HG03064 (cell line): ENCODE measurements at regions not wholly inside any gene's neighbourhood (a gene's known extent, or its start where the extent isn't known, plus 50 kb on each side); places are given as distances from the start of the nearest gene placed in this dataset.
"Not testable (repeated sequence)": the region's sequence is repeated elsewhere in the genome, so short reads cannot be mapped to it uniquely, and the experiment has no call there.

Experiments used
- ATAC-seq: cut with Tn5 transposase; IDR thresholded peaks from one replicate; pipeline ENCODE4 v1.9.1; 2021; ENCODE audit warnings: low read depth; ENCODE audit not compliant: unreplicated experiment

DNA sequence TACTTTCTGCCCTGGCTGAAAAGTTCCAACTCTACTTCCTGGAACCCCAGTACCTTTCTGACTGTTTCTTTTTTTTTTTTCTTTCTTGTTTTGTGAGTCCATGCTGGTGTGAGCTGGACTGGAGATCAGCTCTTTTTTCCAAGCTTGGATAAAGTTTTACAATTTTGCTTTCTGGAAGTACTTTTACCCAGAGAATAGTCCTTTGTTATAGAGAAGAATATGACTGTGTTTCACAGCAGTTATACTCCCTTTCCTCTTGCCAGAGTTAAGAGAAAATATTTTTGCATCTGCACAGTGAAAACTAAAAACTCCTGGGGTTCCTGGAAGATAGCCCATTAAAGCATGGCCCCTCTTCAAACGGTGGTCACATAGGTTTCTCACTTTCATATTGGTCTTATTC lies 1100.6 kb downstream of the OTOL1 start:
- no peak for ATAC-seq

DNA sequence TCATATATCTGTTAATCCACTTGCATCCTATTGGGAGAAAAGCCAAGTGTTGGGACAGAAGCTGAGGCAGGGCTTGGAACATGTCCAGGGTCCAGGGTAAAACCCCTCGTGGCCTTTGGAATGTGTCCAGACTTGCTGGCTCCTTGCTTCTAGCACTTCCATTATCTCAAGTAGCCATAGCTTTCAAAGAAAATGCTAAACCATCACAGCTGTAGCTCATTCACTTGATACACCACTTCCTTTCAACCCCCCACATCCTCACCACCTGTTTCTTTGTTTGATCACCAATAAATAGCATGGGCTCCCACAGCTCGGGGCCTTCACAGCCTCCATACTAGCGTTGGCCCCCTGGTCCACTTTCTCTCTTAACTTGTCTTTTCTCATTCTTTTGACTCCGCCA lies 1101.9 kb downstream of the OTOL1 start:
- ATAC-seq: not testable (repeated sequence)

DNA sequence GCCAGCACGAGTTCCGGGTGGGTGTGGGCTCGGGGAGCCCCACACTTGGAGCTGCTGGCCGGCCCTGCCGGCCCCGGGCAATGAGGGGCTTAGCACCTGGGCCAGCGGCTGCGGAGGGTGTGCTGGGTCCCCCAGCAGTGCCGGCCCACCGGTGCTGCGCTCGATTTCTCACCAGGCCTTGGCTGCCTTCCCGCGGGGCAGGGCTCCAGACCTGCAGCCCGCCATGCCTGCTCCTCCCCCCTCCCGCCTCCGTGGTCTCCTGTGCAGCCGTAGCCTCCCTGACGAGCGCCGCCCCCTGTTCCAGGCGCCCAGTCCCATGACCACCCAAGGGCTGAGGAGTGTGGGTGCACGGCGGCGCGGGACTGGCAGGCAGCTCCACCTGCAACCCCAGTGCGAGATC lies 1103.1 kb downstream of the OTOL1 start:
- not testable (repeated sequence) for ATAC-seq

DNA sequence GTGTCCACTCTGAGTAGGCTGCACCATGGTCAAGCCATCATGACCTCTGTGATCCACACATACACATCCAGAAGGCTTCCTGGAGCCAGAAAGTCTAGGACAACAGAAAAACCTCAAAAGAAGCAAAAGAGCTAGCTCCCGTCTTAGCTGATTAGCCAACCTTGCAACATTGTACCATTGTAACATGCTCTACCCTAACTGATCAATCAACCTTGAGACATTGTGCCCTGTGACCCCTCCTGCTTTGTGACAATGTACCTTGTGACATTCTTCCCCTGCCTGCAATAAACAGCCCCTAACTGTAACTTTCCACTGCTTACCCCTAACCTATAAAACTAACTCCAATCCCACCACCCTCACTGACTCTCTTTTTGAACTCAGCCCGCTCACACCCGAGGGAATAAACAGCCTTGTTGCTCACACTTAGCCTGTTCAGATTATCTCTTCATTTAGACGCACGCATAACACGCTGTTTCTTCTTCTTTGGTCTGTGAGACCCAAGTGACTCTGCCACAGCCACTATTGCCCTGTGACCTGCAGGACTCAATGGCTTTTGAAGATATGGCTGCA lies 1104.6 kb downstream of the OTOL1 start:
- ATAC-seq: no peak

DNA sequence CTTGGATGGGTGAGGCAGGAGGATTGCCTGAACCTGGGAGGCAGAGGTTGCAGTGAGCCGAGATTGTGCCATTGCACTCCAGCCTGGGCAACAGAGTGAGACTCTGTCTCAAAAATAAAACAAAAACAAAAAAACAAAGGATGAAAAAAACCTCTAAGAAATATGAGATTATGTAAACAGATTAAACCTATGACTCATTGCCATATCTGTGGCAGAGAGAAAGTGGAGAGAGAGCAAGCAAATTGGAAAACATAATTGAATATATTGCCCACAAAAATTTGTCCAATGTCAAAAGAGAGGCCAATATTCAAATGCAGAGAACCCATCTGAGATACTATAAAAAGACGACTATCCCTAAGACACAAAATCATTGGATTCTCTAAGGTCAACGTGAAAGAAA lies 1106.0 kb downstream of the OTOL1 start:
- ATAC-seq: no peak

DNA sequence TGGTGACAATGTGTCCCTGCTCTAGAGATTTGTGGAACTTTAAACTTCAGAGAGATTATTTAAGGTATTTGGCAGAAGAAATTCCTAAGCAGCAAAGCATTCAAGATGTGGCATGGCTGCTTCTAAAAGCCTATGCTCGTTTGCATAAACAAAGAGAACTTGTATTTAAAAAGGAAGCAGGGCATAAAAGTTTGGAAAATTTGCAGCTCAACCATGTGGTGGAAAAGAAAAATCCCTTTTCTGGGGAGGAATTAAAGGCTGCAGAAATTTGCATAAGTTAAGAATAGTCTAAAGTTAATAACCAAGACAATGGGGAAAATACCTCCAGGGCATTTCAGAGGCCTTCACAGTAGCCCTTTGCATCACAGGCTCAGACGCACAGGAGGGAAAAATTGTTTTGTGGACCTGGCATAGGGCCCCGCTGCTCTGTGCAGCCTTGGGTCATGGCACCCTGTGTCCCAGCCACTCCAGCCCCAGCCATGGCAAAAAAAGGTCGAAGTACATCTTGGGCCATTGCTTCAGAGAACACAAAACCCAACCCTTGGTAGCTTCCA lies 1109.1 kb downstream of the OTOL1 start:
- ATAC-seq: no peak

DNA sequence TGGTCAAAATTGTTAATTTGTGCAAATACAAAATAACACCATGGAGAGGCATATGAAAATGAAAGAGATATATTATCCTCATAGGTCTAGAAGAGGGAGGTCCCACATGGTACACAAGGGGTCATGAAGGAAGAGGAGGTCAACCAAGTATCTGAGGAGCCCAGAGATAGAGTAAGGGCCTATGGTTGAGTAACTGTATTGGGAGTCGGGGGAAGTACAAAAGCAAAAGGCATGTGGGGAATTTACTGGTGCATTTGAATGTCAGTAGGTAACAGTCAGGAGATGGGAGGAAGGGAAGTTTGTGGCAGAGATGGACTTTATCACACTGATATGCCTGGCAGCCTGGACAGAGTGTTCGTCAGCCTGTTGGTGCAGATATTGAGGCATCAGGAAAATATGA lies 1113.7 kb downstream of the OTOL1 start:
- ATAC-seq: no peak

DNA sequence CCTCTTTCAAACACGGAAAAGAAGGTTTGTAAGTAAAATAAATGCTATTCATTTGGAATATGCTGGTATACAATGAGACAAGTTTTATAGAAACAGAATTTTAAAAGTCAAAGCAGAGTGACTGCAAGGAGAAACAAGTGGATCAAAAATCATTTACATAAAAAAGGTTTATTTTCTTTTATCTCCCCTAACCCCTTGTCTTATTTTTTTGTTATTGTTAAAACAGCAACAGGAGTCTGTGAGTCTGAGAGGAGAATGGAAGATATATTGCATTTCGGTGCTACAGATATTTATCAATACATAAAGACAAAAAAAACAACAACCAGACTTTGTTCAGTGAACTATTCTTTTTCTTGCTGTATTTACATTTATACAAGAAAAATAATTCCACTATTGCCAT lies 1116.4 kb downstream of the OTOL1 start:
- no peak for ATAC-seq

DNA sequence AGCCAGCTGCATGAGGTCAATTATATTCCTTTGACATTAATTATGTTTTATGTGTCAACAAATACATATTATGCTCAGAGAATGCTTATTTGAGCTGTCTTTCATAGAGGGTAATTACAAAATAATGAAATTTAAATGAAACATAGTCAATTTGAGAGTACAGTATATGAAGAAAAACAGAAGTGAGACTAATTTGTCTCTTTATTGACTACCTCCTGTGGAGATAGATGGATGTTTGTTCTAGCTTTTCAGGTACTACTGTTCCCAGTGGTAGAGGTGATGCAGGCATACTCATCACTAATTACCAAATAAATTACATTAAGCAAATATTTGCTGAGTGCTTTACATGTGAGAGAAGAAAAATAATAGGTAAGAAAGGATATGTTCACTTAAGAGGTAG lies 1129.6 kb downstream of the OTOL1 start:
- no peak for ATAC-seq

DNA sequence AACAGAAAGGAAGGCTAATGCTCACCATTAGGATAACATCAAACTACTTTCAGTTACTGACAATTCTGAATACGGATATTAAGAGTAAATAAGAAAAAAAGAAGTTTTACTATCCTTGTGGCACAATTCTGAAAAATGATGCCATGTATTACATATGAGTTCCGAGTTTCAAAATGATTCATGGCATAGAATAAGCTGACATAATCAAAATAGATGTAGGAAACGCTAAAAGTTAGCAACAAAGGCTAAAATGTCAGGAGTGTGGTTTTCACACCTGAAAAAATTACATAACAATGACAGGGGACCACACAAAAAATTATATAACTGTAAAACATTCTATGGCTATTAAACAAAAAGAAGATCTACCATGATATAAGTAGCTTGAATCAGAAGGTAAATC lies 1131.9 kb downstream of the OTOL1 start:
- no peak for ATAC-seq

DNA sequence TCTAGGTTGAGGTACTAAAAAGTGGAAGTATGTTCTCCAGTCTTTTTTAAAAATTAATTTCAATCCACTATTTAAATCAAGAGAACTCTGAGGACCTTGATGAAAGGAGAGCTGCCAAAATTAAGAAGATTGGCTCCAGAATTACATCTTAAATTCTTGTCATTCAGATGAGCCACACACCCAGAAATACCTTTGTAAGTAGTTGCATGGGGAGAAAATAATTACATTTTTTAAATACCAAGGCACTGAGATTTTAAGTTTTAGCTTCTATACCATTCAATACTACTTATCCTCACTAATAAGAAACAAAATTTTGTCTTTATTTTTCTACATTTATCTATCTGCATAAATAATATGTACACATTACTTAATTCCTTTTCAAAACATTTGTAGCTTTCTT lies 1132.8 kb downstream of the OTOL1 start:
- no peak for ATAC-seq

DNA sequence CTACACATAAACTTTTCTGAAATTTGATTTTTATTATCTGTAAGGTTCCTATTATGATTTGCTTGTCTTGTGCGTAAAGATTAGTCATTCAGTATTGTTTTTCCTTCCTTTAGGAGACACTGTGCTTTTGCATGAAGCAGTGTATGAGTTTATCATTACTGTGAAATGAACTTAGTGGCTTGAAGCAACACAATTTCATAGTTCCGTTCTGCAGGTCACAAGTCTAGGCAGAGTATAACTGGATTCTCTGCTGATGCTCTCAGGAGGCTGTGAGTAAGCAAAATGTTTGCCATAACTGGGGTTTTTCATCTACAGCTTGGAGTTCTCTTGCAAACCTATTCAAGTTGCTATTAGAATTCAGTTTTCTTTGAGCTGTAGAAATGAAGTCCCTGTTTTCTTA lies 1136.1 kb downstream of the OTOL1 start:
- ATAC-seq: no peak

DNA sequence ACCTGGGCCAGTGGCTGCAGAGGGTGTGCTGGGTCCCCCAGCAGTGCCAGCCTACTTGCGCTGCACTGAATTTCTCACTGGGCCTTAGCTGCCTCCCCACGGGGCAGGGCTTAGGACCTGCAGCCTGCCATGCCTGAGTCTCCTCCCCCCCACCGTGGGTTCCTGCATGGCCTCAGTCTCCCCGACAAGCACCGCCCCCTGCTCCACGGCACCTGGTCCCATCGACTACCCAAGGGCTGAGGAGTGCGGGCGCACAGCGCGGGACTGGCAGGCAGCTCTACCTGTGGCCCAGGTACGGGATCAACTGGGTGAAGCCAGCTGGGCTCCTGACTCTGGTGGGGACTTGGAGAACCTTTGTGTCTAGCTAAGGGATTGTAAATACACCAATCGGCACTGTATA lies 1143.6 kb downstream of the OTOL1 start:
- ATAC-seq: not testable (repeated sequence)

DNA sequence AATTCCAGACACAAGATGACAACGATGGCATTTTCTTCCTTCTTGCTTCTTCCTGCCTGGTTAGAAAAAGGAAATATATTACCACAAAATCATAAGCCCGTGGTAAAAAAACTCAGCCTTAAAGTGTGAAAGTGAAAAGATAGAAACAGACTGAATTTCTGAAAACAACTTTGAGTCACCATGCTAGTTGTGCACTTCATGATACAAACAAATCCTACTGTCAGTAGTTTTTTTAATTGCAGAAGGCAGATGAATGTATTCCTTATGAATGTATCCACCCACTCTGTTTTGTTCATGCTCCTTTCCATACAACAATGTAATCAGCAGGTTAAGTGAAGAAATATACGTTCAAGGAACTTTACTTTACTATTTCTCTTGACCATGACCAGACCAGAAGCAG lies 1144.7 kb downstream of the OTOL1 start:
- ATAC-seq: no peak

DNA sequence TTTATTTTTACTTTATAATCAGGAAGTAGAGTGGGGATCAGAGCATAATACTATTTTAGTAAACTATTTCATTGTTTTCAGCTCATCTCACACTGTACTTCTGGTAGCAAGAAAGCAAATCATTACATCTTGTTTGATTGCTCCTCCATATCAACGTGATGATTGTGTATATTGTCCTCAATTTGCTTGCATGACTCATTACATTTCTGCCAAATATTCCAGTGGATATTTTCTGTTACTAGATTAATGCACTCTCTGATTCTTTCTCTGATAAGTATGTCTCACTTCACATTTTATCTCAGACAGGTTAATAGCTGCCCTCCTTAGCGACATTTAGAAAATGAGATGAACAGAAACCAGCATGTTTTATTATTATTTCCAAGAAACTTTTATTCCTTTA lies 1145.3 kb downstream of the OTOL1 start:
- no peak for ATAC-seq

DNA sequence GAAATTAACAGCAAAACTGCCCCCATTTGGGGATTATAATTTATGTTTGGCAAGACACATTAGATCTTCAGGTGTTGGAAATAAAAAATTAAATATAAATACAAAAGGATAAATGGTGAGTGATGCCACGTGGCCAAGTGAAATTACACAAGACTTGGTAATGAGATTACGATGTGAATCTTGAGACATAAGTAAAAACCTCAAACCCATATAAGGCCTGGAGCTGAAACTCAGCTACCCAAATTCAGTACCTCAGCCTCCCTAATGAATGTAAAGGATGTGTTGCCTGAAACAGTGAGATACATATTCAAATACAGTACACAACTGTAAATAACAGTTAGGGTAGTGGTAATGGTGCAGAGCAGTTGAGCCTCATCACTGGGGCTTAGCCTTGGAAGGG lies 1146.6 kb downstream of the OTOL1 start:
- ATAC-seq: no peak

DNA sequence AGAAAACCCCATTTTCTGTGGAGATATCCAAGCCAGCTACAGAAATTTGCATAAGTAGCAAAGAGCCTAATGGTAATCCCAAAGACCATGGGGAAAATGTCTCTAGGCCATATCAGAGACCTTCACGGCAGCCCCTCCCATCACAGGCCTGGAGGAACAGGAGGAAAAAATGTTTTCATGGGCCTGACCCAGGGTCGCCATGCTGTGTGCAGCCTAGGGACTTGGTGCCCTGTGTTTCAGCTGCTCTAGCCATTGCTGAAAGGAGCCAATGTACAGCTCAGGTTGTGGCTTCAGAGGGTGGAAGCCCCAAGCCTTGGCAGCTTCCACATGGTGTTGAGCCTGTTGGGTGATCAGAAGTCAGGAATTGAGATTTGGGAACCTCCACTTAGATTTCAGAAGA lies 1150.7 kb downstream of the OTOL1 start:
- no peak for ATAC-seq

DNA sequence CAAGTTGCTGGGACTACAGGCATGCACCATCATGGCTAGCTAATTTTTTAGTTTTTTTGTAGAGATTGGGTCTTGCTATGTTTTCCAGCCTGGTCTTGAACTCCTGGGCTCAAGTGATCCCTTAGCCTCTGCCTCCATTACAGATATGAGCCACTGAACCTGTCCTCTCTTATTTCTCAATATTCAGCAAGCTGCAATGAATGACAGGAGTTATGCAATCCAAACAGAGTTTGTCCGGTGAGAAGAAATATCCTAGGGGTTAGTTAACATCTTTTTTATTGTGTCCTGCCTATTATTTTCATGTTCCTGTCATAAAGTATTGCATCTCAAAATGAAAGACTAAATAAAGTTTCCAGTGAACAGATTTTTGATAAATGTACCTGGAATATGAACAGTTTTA lies 1161.4 kb downstream of the OTOL1 start:
- ATAC-seq: no peak

DNA sequence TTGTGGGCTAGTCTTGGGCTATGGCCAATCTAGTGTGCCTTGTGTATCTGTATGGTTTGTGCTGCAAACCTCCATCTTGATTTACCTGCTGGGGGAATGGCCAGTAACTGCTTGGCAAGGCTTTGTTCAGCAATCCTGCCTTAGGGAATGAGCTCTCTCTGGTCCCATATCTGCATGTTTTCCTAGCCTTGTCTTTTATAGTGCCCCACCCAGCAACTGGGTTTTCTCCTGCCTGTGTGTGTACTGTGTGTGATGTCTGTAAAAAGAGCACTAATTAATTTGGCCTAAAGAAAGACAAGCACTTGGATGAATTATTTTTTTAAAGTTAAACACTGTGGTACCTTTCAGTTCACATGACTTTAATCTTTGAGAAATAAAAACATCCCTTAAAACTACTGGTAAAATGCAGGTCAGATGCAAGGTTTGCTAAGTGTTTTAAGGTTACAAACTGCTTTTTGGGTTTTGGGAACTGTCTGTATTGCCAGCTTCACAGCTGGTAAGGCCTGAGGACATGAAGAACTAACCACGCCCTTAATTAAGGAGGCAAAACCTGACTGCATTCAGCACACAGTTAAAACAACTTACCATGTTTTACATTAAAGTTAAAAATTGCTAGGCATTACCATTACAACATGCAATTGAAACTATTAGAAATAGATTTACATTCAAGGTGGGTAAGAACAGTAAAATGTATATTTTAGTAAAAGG lies 1169.2 kb downstream of the OTOL1 start:
- ATAC-seq: no peak

DNA sequence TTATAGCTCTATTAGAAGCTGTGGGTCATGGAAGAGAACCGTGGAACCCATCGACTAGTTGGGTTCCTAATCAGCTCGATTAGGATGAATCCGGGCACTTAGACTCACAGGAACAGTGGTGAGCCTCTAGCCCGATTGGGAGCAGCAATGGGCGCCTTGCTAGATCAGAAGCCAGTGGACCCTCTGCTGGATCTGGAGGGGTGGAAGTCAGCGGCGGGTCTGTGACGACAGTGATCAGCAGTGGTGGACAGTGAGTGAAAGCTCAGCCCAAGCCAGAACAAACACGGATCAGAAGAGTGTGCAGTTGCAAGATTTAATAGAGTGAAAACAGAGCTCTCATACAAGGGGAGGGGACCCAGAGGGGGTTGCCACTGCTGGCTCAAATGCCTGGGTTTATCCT lies 1170.2 kb downstream of the OTOL1 start:
- ATAC-seq: no peak

DNA sequence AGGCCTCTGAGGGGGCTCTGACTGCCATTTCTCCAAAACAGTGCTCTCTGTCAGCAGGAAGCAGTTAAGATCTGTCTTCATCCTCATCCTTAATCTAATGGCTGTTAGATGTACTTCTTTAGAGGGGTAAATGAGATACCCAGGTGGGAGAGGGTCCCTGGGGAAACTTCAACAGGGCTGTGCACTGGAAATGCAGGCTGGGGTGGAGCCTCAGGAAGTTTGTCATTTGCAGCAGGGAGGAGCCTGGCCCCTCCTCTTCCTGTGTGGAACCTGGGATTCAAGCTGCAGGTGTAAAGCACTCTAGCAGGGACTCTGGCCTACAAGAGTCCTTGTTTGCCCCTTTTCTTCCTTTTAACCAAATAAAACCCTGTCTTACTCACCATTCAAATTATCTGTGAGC lies 1173.6 kb downstream of the OTOL1 start:
- no peak for ATAC-seq

DNA sequence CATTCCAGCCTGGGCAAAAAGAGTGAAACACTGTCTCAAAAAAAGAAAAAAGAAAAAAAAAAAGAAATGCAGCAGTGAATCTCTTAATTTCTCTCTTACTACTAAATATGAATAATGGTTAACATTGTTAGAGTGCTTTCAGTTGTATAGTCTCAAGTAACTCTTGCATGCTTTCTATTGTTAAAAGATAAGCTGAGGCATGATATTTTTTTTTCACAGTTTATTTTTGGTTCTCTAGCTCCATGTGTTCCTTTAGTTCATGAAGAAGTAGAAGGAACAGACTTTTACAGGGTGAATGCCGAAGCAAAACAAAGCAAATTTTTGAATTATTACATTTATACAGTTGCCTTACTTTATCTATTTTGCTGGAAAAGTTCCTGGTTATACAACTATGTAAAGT lies 1180.9 kb downstream of the OTOL1 start:
- no peak for ATAC-seq
